ENCODE measurements at regions not wholly inside any gene's neighbourhood (a gene's known extent, or its start where the extent isn't known, plus 50 kb on each side); places are given as distances from the start of the nearest gene placed in this dataset.

DNA sequence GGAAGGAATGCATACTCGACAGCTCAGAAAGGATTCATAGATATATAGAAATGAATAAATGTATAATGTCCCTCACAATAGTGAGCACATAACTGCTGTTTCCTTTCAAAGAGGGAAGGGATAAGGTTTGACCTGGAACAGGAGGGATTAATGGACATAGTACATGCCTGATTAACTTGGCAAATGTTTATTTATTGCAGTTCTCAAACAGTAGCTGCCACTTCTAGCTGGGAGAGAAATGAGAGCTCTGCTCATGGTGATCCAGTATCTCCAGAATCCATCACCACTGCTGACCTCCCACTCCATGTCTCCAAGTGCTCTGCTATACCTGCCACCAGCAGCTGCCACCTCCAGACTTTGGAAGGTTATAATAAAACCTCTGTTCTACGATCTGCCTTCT lies 108.1 kb downstream of the LRIG3 start:
- no peak overlapping the region for H3K4me3 ChIP-seq
- no peaks in the 10 kb centered on the region for H3K9me3 ChIP-seq
- 83 to 84% methylated on average over 2 of the region's 2 CpGs for WGBS, 2 donors
- no peak for DNase-seq
- intact Hi-C loops (cut with DNase I) = no loop called here
- no peaks in the 10 kb centered on the region for H3K36me3 ChIP-seq
- H3K27ac ChIP-seq = no peak overlapping the region
- no peaks in the 10 kb centered on the region for H3K27me3 ChIP-seq
- TF ChIP-seq, protein P1, sequence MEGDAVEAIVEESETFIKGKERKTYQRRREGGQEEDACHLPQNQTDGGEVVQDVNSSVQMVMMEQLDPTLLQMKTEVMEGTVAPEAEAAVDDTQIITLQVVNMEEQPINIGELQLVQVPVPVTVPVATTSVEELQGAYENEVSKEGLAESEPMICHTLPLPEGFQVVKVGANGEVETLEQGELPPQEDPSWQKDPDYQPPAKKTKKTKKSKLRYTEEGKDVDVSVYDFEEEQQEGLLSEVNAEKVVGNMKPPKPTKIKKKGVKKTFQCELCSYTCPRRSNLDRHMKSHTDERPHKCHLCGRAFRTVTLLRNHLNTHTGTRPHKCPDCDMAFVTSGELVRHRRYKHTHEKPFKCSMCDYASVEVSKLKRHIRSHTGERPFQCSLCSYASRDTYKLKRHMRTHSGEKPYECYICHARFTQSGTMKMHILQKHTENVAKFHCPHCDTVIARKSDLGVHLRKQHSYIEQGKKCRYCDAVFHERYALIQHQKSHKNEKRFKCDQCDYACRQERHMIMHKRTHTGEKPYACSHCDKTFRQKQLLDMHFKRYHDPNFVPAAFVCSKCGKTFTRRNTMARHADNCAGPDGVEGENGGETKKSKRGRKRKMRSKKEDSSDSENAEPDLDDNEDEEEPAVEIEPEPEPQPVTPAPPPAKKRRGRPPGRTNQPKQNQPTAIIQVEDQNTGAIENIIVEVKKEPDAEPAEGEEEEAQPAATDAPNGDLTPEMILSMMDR (IDR thresholded peaks at IDR 0.05) = no peak
- no peak for TF ChIP-seq POLR2A (IDR thresholded peaks at IDR 0.05)
- H3K4me1 ChIP-seq = no peaks in the 10 kb centered on the region

DNA sequence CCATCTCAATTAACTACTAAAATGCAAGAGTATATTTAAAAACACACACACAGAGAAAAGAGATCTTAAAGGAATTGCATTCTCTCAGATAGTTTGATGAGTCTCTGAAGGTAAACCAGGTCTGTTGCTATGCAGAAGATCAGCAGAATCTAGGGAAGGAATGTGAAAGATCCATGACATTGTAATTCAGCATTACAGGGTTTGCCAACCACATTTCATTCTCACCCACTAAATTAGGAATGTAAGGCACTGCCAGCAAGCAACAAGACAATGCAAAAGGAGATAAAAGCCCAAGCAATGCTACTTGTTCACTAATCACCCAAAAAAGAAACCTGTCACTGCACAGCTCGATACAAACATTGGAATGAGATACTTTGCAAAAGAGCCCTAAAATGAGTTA lies 106.3 kb downstream of the LRIG3 start:
- no peak for DNase-seq
- no peak overlapping the region for H3K27ac ChIP-seq
- no peaks in the 10 kb centered on the region for H3K27me3 ChIP-seq
- TF ChIP-seq, protein P1 (IDR thresholded peaks at IDR 0.05) = no peak
- TF ChIP-seq POLR2A (IDR thresholded peaks at IDR 0.05) = no peak
- no peaks in the 10 kb centered on the region for H3K36me3 ChIP-seq
- intact Hi-C loops (cut with DNase I) = no loop called here
- WGBS, 2 donors = 19 to 25% methylated on average over 1 of the region's 1 CpG
- H3K9me3 ChIP-seq = no peaks in the 10 kb centered on the region
- H3K4me1 ChIP-seq = no peaks in the 10 kb centered on the region
- H3K4me3 ChIP-seq = no peak overlapping the region

DNA sequence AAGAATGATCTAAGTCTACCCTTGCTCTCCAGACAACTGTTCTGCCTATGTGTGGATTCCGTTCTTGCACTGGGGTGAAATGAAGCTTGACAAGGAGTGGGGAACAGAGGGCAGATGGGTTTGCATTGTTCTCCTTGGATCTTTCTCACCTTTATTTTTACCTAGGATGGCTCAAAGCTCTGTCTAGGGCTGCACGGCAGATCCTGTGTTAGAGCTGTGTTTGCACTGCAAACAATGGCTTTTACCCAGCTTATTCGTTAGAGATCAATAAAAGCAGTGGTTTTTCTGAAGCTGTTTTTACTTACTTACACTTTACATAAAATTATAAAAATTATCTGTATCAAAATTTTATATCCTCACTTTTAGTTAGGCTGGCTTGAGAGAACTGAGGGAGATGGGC lies 105.1 kb downstream of the LRIG3 start:
- Histone ChIP-seq H3K27me3 (no peaks in the 10 kb centered on the region), H3K27ac (no peak overlapping the region), H3K9me3 (no peaks in the 10 kb centered on the region), H3K4me1 (no peaks in the 10 kb centered on the region), H3K4me3 (no peak overlapping the region), H3K36me3 (no peaks in the 10 kb centered on the region)
- intact Hi-C loops (cut with DNase I) = no loop called here
- no peak for TF ChIP-seq POLR2A (IDR thresholded peaks at IDR 0.05)
- TF ChIP-seq, protein P1 (IDR thresholded peaks at IDR 0.05) = no peak
- no peak for DNase-seq
- 75 to 83% methylated on average over 3 of the region's 3 CpGs for WGBS, 2 donors

DNA sequence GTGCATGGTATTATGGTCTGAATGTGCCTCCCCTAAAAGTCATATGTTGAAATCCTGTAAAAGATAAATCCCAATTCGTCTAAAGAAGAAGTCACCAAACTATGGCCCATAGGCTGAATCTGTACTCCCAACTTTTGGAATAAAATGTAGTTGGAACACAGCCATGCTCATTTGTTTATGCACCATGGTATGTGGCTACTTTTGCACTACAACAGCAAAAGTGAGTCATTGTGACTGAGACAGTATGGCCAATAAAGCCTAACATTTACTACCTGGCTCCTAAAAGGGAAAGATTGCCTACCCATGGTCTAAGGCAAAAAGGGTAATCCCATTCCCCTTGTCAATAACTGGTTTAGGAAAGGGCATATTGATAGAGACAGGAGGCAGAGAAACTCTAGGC lies 101.8 kb downstream of the LRIG3 start:
- no peak overlapping the region for H3K27ac ChIP-seq
- DNase-seq = no peak
- intact Hi-C loops (cut with DNase I) = no loop called here
- H3K9me3 ChIP-seq = no peaks in the 10 kb centered on the region
- no peaks in the 10 kb centered on the region for H3K4me1 ChIP-seq
- H3K4me3 ChIP-seq = no peak overlapping the region
- no peaks in the 10 kb centered on the region for H3K27me3 ChIP-seq
- no peak for TF ChIP-seq POLR2A (IDR thresholded peaks at IDR 0.05)
- TF ChIP-seq, protein P1 (IDR thresholded peaks at IDR 0.05) = no peak
- H3K36me3 ChIP-seq = no peaks in the 10 kb centered on the region
- 67 to 100% methylated on average over 1 of the region's 1 CpG for WGBS, 2 donors

DNA sequence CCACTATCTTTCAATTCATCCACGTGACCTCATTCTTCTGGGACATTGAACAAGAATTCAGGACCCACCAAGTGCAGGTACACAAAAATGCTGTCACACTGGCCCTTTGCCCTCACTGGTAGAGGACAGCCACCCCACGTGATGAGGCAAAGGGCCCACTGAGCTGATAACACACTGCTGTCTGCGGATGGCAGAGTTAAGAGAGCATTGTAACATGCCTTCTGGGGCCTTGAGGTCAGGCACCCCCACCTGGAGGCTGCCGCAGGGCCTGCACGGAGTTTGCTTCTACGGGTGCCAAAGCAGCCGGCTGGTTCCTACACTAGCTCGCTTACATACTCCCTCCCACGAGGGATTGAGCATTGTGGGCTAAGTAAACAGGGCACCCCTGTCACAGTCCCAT lies 101.0 kb downstream of the LRIG3 start:
- Histone ChIP-seq H3K27ac (no peak overlapping the region), H3K27me3 (no peaks in the 10 kb centered on the region), H3K36me3 (no peaks in the 10 kb centered on the region), H3K4me1 (no peaks in the 10 kb centered on the region), H3K9me3 (no peaks in the 10 kb centered on the region), H3K4me3 (no peak overlapping the region)
- 82 to 100% methylated on average over 2 to 7 of the region's 9 CpGs for WGBS, 2 donors
- no peak for DNase-seq
- TF ChIP-seq POLR2A (IDR thresholded peaks at IDR 0.05) = no peak
- TF ChIP-seq, protein P1 (IDR thresholded peaks at IDR 0.05) = no peak
- intact Hi-C loops (cut with DNase I) = no loop called here

Data from esophagus squamous epithelium (tissue), 5 donors.